Activated naive CD4-positive, alpha-beta T cell (primary cell): ENCODE measurements at regions not wholly inside any gene's neighbourhood (a gene's known extent, or its start where the extent isn't known, plus 50 kb on each side); places are given as distances from the start of the nearest gene placed in this dataset.

Source experiments
- DNase-seq, 4 experiments: peaks; one replicate each; lab custom pipeline; 2025; lab: John Stamatoyannopoulos, UW

- DNase-seq: no peak
Observed at GRCh38 chr5:3321119-3321760, 274.4 kb upstream of the IRX1 start.

- DNase-seq: no peak
Observed at GRCh38 chr5:3320317-3320875, 275.2 kb upstream of the IRX1 start.

- no peak for DNase-seq
Observed at GRCh38 chr5:3317051-3317795, 278.4 kb upstream of the IRX1 start.

- DNase-seq: no peak
Observed at GRCh38 chr5:3313569-3313968, 282.1 kb upstream of the IRX1 start.

- DNase-seq: no peak
Observed at GRCh38 chr5:3312299-3312698, 283.3 kb upstream of the IRX1 start.

- DNase-seq: no peak
Observed at GRCh38 chr5:3311433-3311832, 284.2 kb upstream of the IRX1 start.

- no peak for DNase-seq
Observed at GRCh38 chr5:3310541-3311261, 284.9 kb upstream of the IRX1 start.

GRCh38 chr5:3309538-3309937 lies 286.1 kb upstream of the IRX1 start:
- DNase-seq: no peak

GRCh38 chr5:3307982-3308621 lies 287.5 kb upstream of the IRX1 start:
- no peak for DNase-seq

- no peak for DNase-seq
Observed at GRCh38 chr5:3305432-3305831, 290.2 kb upstream of the IRX1 start.

- no peak for DNase-seq
Observed at GRCh38 chr5:3304346-3304745, 291.3 kb upstream of the IRX1 start.

- no peak for DNase-seq
Observed at GRCh38 chr5:3303777-3304176, 291.9 kb upstream of the IRX1 start.

- DNase-seq: no peak
Observed at GRCh38 chr5:3302228-3302627, 293.4 kb upstream of the IRX1 start.

- DNase-seq: no peak
Observed at GRCh38 chr5:3301306-3301705, 294.3 kb upstream of the IRX1 start.

GRCh38 chr5:3300726-3301125 lies 294.9 kb upstream of the IRX1 start:
- no peak for DNase-seq

- no peak for DNase-seq
Observed at GRCh38 chr5:3299441-3299840, 296.2 kb upstream of the IRX1 start.

- no peak for DNase-seq
Observed at GRCh38 chr5:3297853-3298252, 297.8 kb upstream of the IRX1 start.

- DNase-seq: no peak
Observed at GRCh38 chr5:3288325-3288724, 307.3 kb upstream of the IRX1 start.

- no peak for DNase-seq
Observed at GRCh38 chr5:3287516-3287915, 308.1 kb upstream of the IRX1 start.

- DNase-seq: no peak
Observed at GRCh38 chr5:3285621-3286020, 310.0 kb upstream of the IRX1 start.

- DNase-seq: no peak
Observed at GRCh38 chr5:3284506-3284905, 311.1 kb upstream of the IRX1 start.

GRCh38 chr5:3282841-3283240 lies 312.8 kb upstream of the IRX1 start:
- no peak for DNase-seq
